ENCODE measurements at regions not wholly inside any gene's neighbourhood (a gene's known extent, or its start where the extent isn't known, plus 50 kb on each side); places are given as distances from the start of the nearest gene placed in this dataset.

GRCh38 chr15:93491291-93491690, 402.3 kb upstream of the RGMA start:
- no peak overlapping the region for H4K5ac ChIP-seq (ENCODE audit: insufficient read length, low read depth, low read length)
- no peak overlapping the region for H3K4me2 ChIP-seq (ENCODE audit: insufficient read depth in 1 of 2, low read depth in 2 of 2, low read length in 2 of 2)
- CTCF ChIA-PET (ENCODE audit: partially characterized antibody): interaction anchor here (0.8 kb wide), 1 partner anchor 34 kb away, joined by 3 read pairs; no protein-coding TSS in a partner anchor
- DNase-seq (ENCODE audit: low read depth in 1 of 2, low spot score in 2 of 2) (no peak), FAIRE-seq (no peak)
- H3K23me2 ChIP-seq (ENCODE audit: low read depth, low read length): no peaks in the 10 kb centered on the region
- peaks cover 0 to 3% (median 1%) of the 10 kb centered on the region in 4 experiments; a peak in 3 of 7 replicates for H3K4me1 ChIP-seq (replicated peaks in 1 of 4; ENCODE audit: control insufficient read depth in 3 of 4, insufficient read depth in 4 of 4, low read length in 3 of 4)
- no peaks in the 10 kb centered on the region for H3K79me2 ChIP-seq (ENCODE audit: control insufficient read depth in 1 of 2, insufficient read depth in 2 of 2, low read length in 2 of 2)
- POLR2A ChIA-PET (ENCODE audit: partially characterized antibody): no interaction called here
- no peaks in the 10 kb centered on the region for H3K36me3 ChIP-seq (ENCODE audit: control insufficient read depth in 2 of 4, insufficient read depth in 4 of 4, low read length in 3 of 4)
- H3K79me1 ChIP-seq (ENCODE audit: low read depth, low read length): no peaks in the 10 kb centered on the region
- H3K18ac ChIP-seq (ENCODE audit: extremely low read depth, low read length): no peak overlapping the region
- no peaks in the 10 kb centered on the region for H4K20me1 ChIP-seq (replicated peaks in 1 of 2; ENCODE audit: control insufficient read depth in 1 of 2, insufficient read depth in 2 of 2, low read length in 2 of 2)
- no peaks in the 10 kb centered on the region for H3K9me3 ChIP-seq (ENCODE audit: insufficient read depth in 2 of 2, low read depth in 1 of 2, low read length in 1 of 2)
- H2AK5ac ChIP-seq (ENCODE audit: low read depth, low read length): no peak overlapping the region; the same call in 1 of the 2 replicates
- H3K9ac ChIP-seq (replicated peaks in 1 of 4; ENCODE audit: extremely low read depth in 1 of 4, low read depth in 3 of 4, low read length in 3 of 4): no peak overlapping the region
- H2BK120ac ChIP-seq (replicated peaks; ENCODE audit: low read depth, low read length): no peak overlapping the region
- H3K27me3 ChIP-seq (replicated peaks in 1 of 4; ENCODE audit: control insufficient read depth in 3 of 4, extremely low read depth in 1 of 4, insufficient read depth in 3 of 4, low read length in 3 of 4): no peaks in the 10 kb centered on the region
- no peak overlapping the region for H2BK15ac ChIP-seq (ENCODE audit: low read length)
- H2AFZ ChIP-seq (ENCODE audit: low read length): no peak overlapping the region
- no peak overlapping the region for H3K27ac ChIP-seq (ENCODE audit: low read depth, low read length)
- H3K23ac ChIP-seq (ENCODE audit: insufficient read length): no peak overlapping the region
- 90% methylated on average over 8 of the region's 8 CpGs; no CpG with 5 or more reads in 1 of the 2 experiments for WGBS, 2 experiments (ENCODE audit: extremely low coverage in 1 of 2, insufficient coverage in 1 of 2, insufficient read length in 1 of 2, insufficient replicate concordance in 2 of 2, low coverage in 1 of 2, low lambda C conversion rate in 2 of 2, missing lambda C conversion rate in 1 of 2)
- no peak overlapping the region for H3K56ac ChIP-seq (replicated peaks; ENCODE audit: insufficient read length, low read depth, low read length)
- H2BK5ac ChIP-seq (ENCODE audit: low read depth, low read length): no peak overlapping the region
- H3K4ac ChIP-seq (replicated peaks; ENCODE audit: insufficient read length, low read depth, low read length): no peak overlapping the region
- H4K8ac ChIP-seq (ENCODE audit: extremely low read depth, insufficient read depth, low read length): no peak overlapping the region
- no peak overlapping the region for H3K14ac ChIP-seq (ENCODE audit: insufficient read length)
- no peak overlapping the region for H4K91ac ChIP-seq (replicated peaks; ENCODE audit: insufficient read length, low read length)
- no peak overlapping the region for H2BK12ac ChIP-seq (ENCODE audit: low read depth, low read length)
- no peak overlapping the region for H2BK20ac ChIP-seq (ENCODE audit: low read length)
- H3K4me3 ChIP-seq (ENCODE audit: extremely low read depth in 1 of 4, insufficient read depth in 2 of 4, low read depth in 3 of 4, low read length in 4 of 4): no peak overlapping the region
- TF ChIP-seq HDAC6 (IDR thresholded peaks at IDR 0.05; ENCODE audit: low read depth, low read length) (no peak), GABPA (IDR thresholded peaks at IDR 0.05; ENCODE audit: borderline replicate concordance, insufficient read depth, low read length) (no peak), CEBPB (IDR thresholded peaks at IDR 0.05; ENCODE audit: low read depth, low read length) (no peak), KDM5A (IDR thresholded peaks at IDR 0.05; ENCODE audit: low read length) (no peak), BACH1 (IDR thresholded peaks at IDR 0.05; ENCODE audit: low read length) (no peak), NRF1 (IDR thresholded peaks at IDR 0.05; ENCODE audit: low read depth, low read length) (no peak), FOSL1 (IDR thresholded peaks at IDR 0.05; ENCODE audit: insufficient read depth, low read depth, low read length) (no peak), ZNF274 (IDR thresholded peaks at IDR 0.05; ENCODE audit: borderline replicate concordance, extremely low read depth, low read length) (no peak), RNF2 (IDR thresholded peaks at IDR 0.05; ENCODE audit: borderline replicate concordance, low read depth, low read length, missing control alignments, poor library complexity, severe bottlenecking) (no peak), SP4 (IDR thresholded peaks at IDR 0.05; ENCODE audit: low read length) (no peak), E2F6 (IDR thresholded peaks at IDR 0.05) (no peak), JUND (IDR thresholded peaks at IDR 0.05; ENCODE audit: low read length) (no peak), CBX8 (IDR thresholded peaks at IDR 0.05; ENCODE audit: borderline replicate concordance, low read depth, low read length) (no peak), BCL11A (IDR thresholded peaks at IDR 0.05; ENCODE audit: low read depth in 2 of 2, low read length in 2 of 2) (no peak), EZH2 (IDR thresholded peaks at IDR 0.05; ENCODE audit: low read depth, low read length, severe bottlenecking) (no peak)

Data from H1 (cell line).